ENCODE measurements at regions not wholly inside any gene's neighbourhood (a gene's known extent, or its start where the extent isn't known, plus 50 kb on each side); places are given as distances from the start of the nearest gene placed in this dataset.
"Not testable (repeated sequence)": the region's sequence is repeated elsewhere in the genome, so short reads cannot be mapped to it uniquely, and the experiment has no call there.

GRCh38 chr12:23337213-23337612 lies 612.3 kb downstream of the SOX5 start:
- CTCF ChIA-PET, result no interaction called here
- POLR2A ChIA-PET, result no interaction called here

GRCh38 chr12:23340351-23340750 lies 609.1 kb downstream of the SOX5 start:
- CTCF ChIA-PET, result no interaction called here
- POLR2A ChIA-PET, result no interaction called here

GRCh38 chr12:23342407-23342806 lies 607.1 kb downstream of the SOX5 start:
- CTCF ChIA-PET, result no interaction called here
- POLR2A ChIA-PET, result no interaction called here

- CTCF ChIA-PET, result no interaction called here
- POLR2A ChIA-PET, result no interaction called here
These were observed 599.9 kb downstream of the SOX5 start for GRCh38 chr12:23349564-23349963.

- ChIA-PET POLR2A (no interaction called here), CTCF (no interaction called here)
These were observed 598.7 kb downstream of the SOX5 start for GRCh38 chr12:23350808-23351207.

- CTCF ChIA-PET, result no interaction called here
These were observed 596.8 kb downstream of the SOX5 start for GRCh38 chr12:23352670-23353069.

GRCh38 chr12:23354800-23355199 lies 594.7 kb downstream of the SOX5 start:
- CTCF ChIA-PET, result no interaction called here
- POLR2A ChIA-PET, result interaction anchor here (0.6 kb wide), 1 partner anchor 32 kb away, joined by 4 read pairs; no protein-coding TSS in a partner anchor

More at GRCh38 chr12:23352670-23353069, 596.8 kb downstream of the SOX5 start:
- POLR2A ChIA-PET, result no interaction called here

GRCh38 chr12:23356440-23356839 lies 593.0 kb downstream of the SOX5 start:
- ChIA-PET POLR2A (no interaction called here), CTCF (no interaction called here)

GRCh38 chr12:23356927-23357708 lies 592.4 kb downstream of the SOX5 start:
- ChIA-PET POLR2A (no interaction called here), CTCF (no interaction called here)

GRCh38 chr12:23359975-23360701 lies 589.3 kb downstream of the SOX5 start:
- CTCF ChIA-PET, result no interaction called here
- POLR2A ChIA-PET, result no interaction called here

GRCh38 chr12:23361971-23362370 lies 587.5 kb downstream of the SOX5 start:
- CTCF ChIA-PET, result no interaction called here
- POLR2A ChIA-PET, result no interaction called here

- POLR2A ChIA-PET, result no interaction called here
- CTCF ChIA-PET, result interaction anchor here (0.6 kb wide), 1 partner anchor 27 kb away, joined by 3 read pairs; no protein-coding TSS in a partner anchor
These were observed 580.9 kb downstream of the SOX5 start for GRCh38 chr12:23368590-23368989.

GRCh38 chr12:23375621-23376020 lies 573.8 kb downstream of the SOX5 start:
- POLR2A ChIA-PET, result no interaction called here
- CTCF ChIA-PET, result no interaction called here

- POLR2A ChIA-PET, result no interaction called here
- CTCF ChIA-PET, result no interaction called here
These were observed 573.2 kb downstream of the SOX5 start for GRCh38 chr12:23376238-23376637.

- CTCF ChIA-PET, result no interaction called here
These were observed 568.9 kb downstream of the SOX5 start for GRCh38 chr12:23380419-23381100.

GRCh38 chr12:23388898-23389297 lies 560.6 kb downstream of the SOX5 start:
- CTCF ChIA-PET, POLR2A ChIA-PET: not testable (repeated sequence)

More at GRCh38 chr12:23380419-23381100, 568.9 kb downstream of the SOX5 start:
- POLR2A ChIA-PET, result no interaction called here

GRCh38 chr12:23389315-23389714 lies 560.2 kb downstream of the SOX5 start:
- POLR2A ChIA-PET, CTCF ChIA-PET: not testable (repeated sequence)

- CTCF ChIA-PET, result no interaction called here
- POLR2A ChIA-PET, result no interaction called here
These were observed 550.0 kb downstream of the SOX5 start for GRCh38 chr12:23399402-23399933.

- ChIA-PET CTCF (no interaction called here), POLR2A (no interaction called here)
These were observed 534.3 kb downstream of the SOX5 start for GRCh38 chr12:23415180-23415579.

GRCh38 chr12:23421556-23421955 lies 527.9 kb downstream of the SOX5 start:
- CTCF ChIA-PET, result no interaction called here
- POLR2A ChIA-PET, result no interaction called here
